Urothelium cell line (cell line): ENCODE measurements at regions not wholly inside any gene's neighbourhood (a gene's known extent, or its start where the extent isn't known, plus 50 kb on each side); places are given as distances from the start of the nearest gene placed in this dataset.
"Not testable (repeated sequence)": the region's sequence is repeated elsewhere in the genome, so short reads cannot be mapped to it uniquely, and the experiment has no call there.

Experiments used
- DNase-seq: peaks from one replicate; pipeline ENCODE4 v3.0.0; 2011; ENCODE audit warnings: low spot score, mixed read lengths
- FAIRE-seq: peaks from 2 replicates; lab custom pipeline; 2011; peaks lifted over from hg19 to GRCh38; lab: Jason Lieb, UNC

GRCh38 chr7:76148947-76149346 is 52.7 kb upstream of the SRRM3 start:
- not testable (repeated sequence) for DNase-seq, FAIRE-seq

GRCh38 chr7:76149847-76150691 is 51.6 kb upstream of the SRRM3 start:
- FAIRE-seq (no peak), DNase-seq (no peak)
